ENCODE measurements at regions not wholly inside any gene's neighbourhood (a gene's known extent, or its start where the extent isn't known, plus 50 kb on each side); places are given as distances from the start of the nearest gene placed in this dataset.

- H3K27me3 ChIP-seq (ENCODE audit: control insufficient read depth in 1 of 2, insufficient read depth in 2 of 2, low read length in 2 of 2), result no peaks in the 10 kb centered on the region
- H3K36me3 ChIP-seq (ENCODE audit: insufficient read depth, low read length), result no peaks in the 10 kb centered on the region
- H3K9ac ChIP-seq (ENCODE audit: low read length), result no peak overlapping the region
- H3K27ac ChIP-seq (ENCODE audit: low read depth, low read length), result peak overlapping the region; percentile 13
- H3K9me3 ChIP-seq (ENCODE audit: low read length), result peaks cover 3% of the 10 kb centered on the region
- H3K4me1 ChIP-seq (ENCODE audit: insufficient read depth, low read length), result peaks cover 32% of the 10 kb centered on the region
- no peak overlapping the region for H3K4me3 ChIP-seq (ENCODE audit: low read depth in 1 of 2, low read length in 2 of 2)
Measured at GRCh38 chr17:77601054-77601979, 357.2 kb upstream of the TNRC6C start.

GRCh38 chr17:77602062-77602746, 356.3 kb upstream of the TNRC6C start:
- H3K9me3 ChIP-seq (ENCODE audit: low read length), result peaks cover 3% of the 10 kb centered on the region
- H3K36me3 ChIP-seq (ENCODE audit: insufficient read depth, low read length), result no peaks in the 10 kb centered on the region
- H3K4me1 ChIP-seq (ENCODE audit: insufficient read depth, low read length), result peaks cover 39% of the 10 kb centered on the region
- H3K27me3 ChIP-seq (ENCODE audit: control insufficient read depth in 1 of 2, insufficient read depth in 2 of 2, low read length in 2 of 2), result no peaks in the 10 kb centered on the region
- no peak overlapping the region for H3K4me3 ChIP-seq (ENCODE audit: low read depth in 1 of 2, low read length in 2 of 2)
- H3K27ac ChIP-seq (ENCODE audit: low read depth, low read length), result peak overlapping the region; percentile 69
- no peak overlapping the region for H3K9ac ChIP-seq (ENCODE audit: low read length)

- H3K4me3 ChIP-seq (ENCODE audit: low read depth in 1 of 2, low read length in 2 of 2), result no peak overlapping the region
Measured at GRCh38 chr17:77602883-77603640, 355.4 kb upstream of the TNRC6C start.

GRCh38 chr17:77604301-77604972, 354.1 kb upstream of the TNRC6C start:
- H3K4me1 ChIP-seq (ENCODE audit: insufficient read depth, low read length), result peaks cover 42% of the 10 kb centered on the region
- H3K9me3 ChIP-seq (ENCODE audit: low read length), result peaks cover 3% of the 10 kb centered on the region
- H3K27me3 ChIP-seq (ENCODE audit: control insufficient read depth in 1 of 2, insufficient read depth in 2 of 2, low read length in 2 of 2), result no peaks in the 10 kb centered on the region
- H3K27ac ChIP-seq (ENCODE audit: low read depth, low read length), result no peak overlapping the region
- no peaks in the 10 kb centered on the region for H3K36me3 ChIP-seq (ENCODE audit: insufficient read depth, low read length)
- H3K9ac ChIP-seq (ENCODE audit: low read length), result no peak overlapping the region
- no peak overlapping the region for H3K4me3 ChIP-seq (ENCODE audit: low read depth in 1 of 2, low read length in 2 of 2)

More at GRCh38 chr17:77602883-77603640, 355.4 kb upstream of the TNRC6C start:
- H3K9ac ChIP-seq (ENCODE audit: low read length), result no peak overlapping the region
- peaks cover 41% of the 10 kb centered on the region for H3K4me1 ChIP-seq (ENCODE audit: insufficient read depth, low read length)
- no peaks in the 10 kb centered on the region for H3K36me3 ChIP-seq (ENCODE audit: insufficient read depth, low read length)
- peaks cover 3% of the 10 kb centered on the region for H3K9me3 ChIP-seq (ENCODE audit: low read length)
- peak overlapping the region; percentile 69 for H3K27ac ChIP-seq (ENCODE audit: low read depth, low read length)
- H3K27me3 ChIP-seq (ENCODE audit: control insufficient read depth in 1 of 2, insufficient read depth in 2 of 2, low read length in 2 of 2), result no peaks in the 10 kb centered on the region

GRCh38 chr17:77604973-77605313, 353.6 kb upstream of the TNRC6C start:
- Histone ChIP-seq H3K4me3 (ENCODE audit: low read depth in 1 of 2, low read length in 2 of 2) (no peak overlapping the region), H3K4me1 (ENCODE audit: insufficient read depth, low read length) (peaks cover 46% of the 10 kb centered on the region), H3K9me3 (ENCODE audit: low read length) (peaks cover 1% of the 10 kb centered on the region)

GRCh38 chr17:77606146-77606864, 352.2 kb upstream of the TNRC6C start:
- Histone ChIP-seq H3K4me3 (ENCODE audit: low read depth in 1 of 2, low read length in 2 of 2) (no peak overlapping the region), H3K27ac (ENCODE audit: low read depth, low read length) (no peak overlapping the region), H3K27me3 (ENCODE audit: control insufficient read depth in 1 of 2, insufficient read depth in 2 of 2, low read length in 2 of 2) (no peaks in the 10 kb centered on the region), H3K9ac (ENCODE audit: low read length) (no peak overlapping the region), H3K36me3 (ENCODE audit: insufficient read depth, low read length) (no peaks in the 10 kb centered on the region), H3K4me1 (ENCODE audit: insufficient read depth, low read length) (peaks cover 46% of the 10 kb centered on the region), H3K9me3 (ENCODE audit: low read length) (no peaks in the 10 kb centered on the region)

More at GRCh38 chr17:77604973-77605313, 353.6 kb upstream of the TNRC6C start:
- no peak overlapping the region for H3K27ac ChIP-seq (ENCODE audit: low read depth, low read length)
- no peaks in the 10 kb centered on the region for H3K27me3 ChIP-seq (ENCODE audit: control insufficient read depth in 1 of 2, insufficient read depth in 2 of 2, low read length in 2 of 2)
- H3K36me3 ChIP-seq (ENCODE audit: insufficient read depth, low read length), result no peaks in the 10 kb centered on the region
- H3K9ac ChIP-seq (ENCODE audit: low read length), result no peak overlapping the region

GRCh38 chr17:77606865-77607210, 351.7 kb upstream of the TNRC6C start:
- Histone ChIP-seq H3K36me3 (ENCODE audit: insufficient read depth, low read length) (no peaks in the 10 kb centered on the region), H3K9me3 (ENCODE audit: low read length) (no peaks in the 10 kb centered on the region), H3K9ac (ENCODE audit: low read length) (no peak overlapping the region), H3K4me1 (ENCODE audit: insufficient read depth, low read length) (peaks cover 43% of the 10 kb centered on the region), H3K27ac (ENCODE audit: low read depth, low read length) (no peak overlapping the region), H3K4me3 (ENCODE audit: low read depth in 1 of 2, low read length in 2 of 2) (no peak overlapping the region), H3K27me3 (ENCODE audit: control insufficient read depth in 1 of 2, insufficient read depth in 2 of 2, low read length in 2 of 2) (no peaks in the 10 kb centered on the region)

- Histone ChIP-seq H3K4me3 (ENCODE audit: low read depth in 1 of 2, low read length in 2 of 2) (no peak overlapping the region), H3K27me3 (ENCODE audit: control insufficient read depth in 1 of 2, insufficient read depth in 2 of 2, low read length in 2 of 2) (no peaks in the 10 kb centered on the region), H3K9me3 (ENCODE audit: low read length) (no peaks in the 10 kb centered on the region), H3K27ac (ENCODE audit: low read depth, low read length) (no peak overlapping the region), H3K4me1 (ENCODE audit: insufficient read depth, low read length) (peaks cover 36% of the 10 kb centered on the region), H3K9ac (ENCODE audit: low read length) (no peak overlapping the region), H3K36me3 (ENCODE audit: insufficient read depth, low read length) (no peaks in the 10 kb centered on the region)
Measured at GRCh38 chr17:77607606-77608005, 350.9 kb upstream of the TNRC6C start.

GRCh38 chr17:77608431-77608830, 350.1 kb upstream of the TNRC6C start:
- no peaks in the 10 kb centered on the region for H3K36me3 ChIP-seq (ENCODE audit: insufficient read depth, low read length)
- H3K27me3 ChIP-seq (ENCODE audit: control insufficient read depth in 1 of 2, insufficient read depth in 2 of 2, low read length in 2 of 2), result no peaks in the 10 kb centered on the region
- no peak overlapping the region for H3K4me3 ChIP-seq (ENCODE audit: low read depth in 1 of 2, low read length in 2 of 2)
- H3K9ac ChIP-seq (ENCODE audit: low read length), result no peak overlapping the region
- no peaks in the 10 kb centered on the region for H3K9me3 ChIP-seq (ENCODE audit: low read length)
- peaks cover 27% of the 10 kb centered on the region for H3K4me1 ChIP-seq (ENCODE audit: insufficient read depth, low read length)
- H3K27ac ChIP-seq (ENCODE audit: low read depth, low read length), result no peak overlapping the region

GRCh38 chr17:77609553-77610517, 348.7 kb upstream of the TNRC6C start:
- Histone ChIP-seq H3K4me3 (ENCODE audit: low read depth in 1 of 2, low read length in 2 of 2) (peak overlapping the region in 1 of 2 donors; percentile 38), H3K27ac (ENCODE audit: low read depth, low read length) (peak overlapping the region; percentile 59), H3K4me1 (ENCODE audit: insufficient read depth, low read length) (peaks cover 25% of the 10 kb centered on the region), H3K36me3 (ENCODE audit: insufficient read depth, low read length) (no peaks in the 10 kb centered on the region), H3K9me3 (ENCODE audit: low read length) (no peaks in the 10 kb centered on the region), H3K27me3 (ENCODE audit: control insufficient read depth in 1 of 2, insufficient read depth in 2 of 2, low read length in 2 of 2) (no peaks in the 10 kb centered on the region), H3K9ac (ENCODE audit: low read length) (no peak overlapping the region)

Data from muscle layer of colon (tissue), 2 donors.